A673 (cell line): ENCODE measurements at regions not wholly inside any gene's neighbourhood (a gene's known extent, or its start where the extent isn't known, plus 50 kb on each side); places are given as distances from the start of the nearest gene placed in this dataset.

ENCODE experiments used
- BruUV-seq: library from RNA; stranded (reverse); fragments of 400-500 nt; replicated peaks from 2 replicates; lab custom pipeline; 2021; lab: Mats Ljungman, UMichigan
- CTCF ChIA-PET: fragments of 300-600 bp; sonication (Branson Sonifier 250); formaldehyde crosslinking; loops from one replicate; lab custom pipeline; 2022; ENCODE audit warnings: antibody characterized with exemption; lab: Charles Lee
- POLR2A ChIA-PET: fragments of 300-600 bp; sonication (Branson Sonifier 250); formaldehyde crosslinking; loops from one replicate; lab custom pipeline; 2022; ENCODE audit warnings: antibody characterized with exemption; ENCODE audit not compliant: low non-redundant PET; lab: Charles Lee
- DNase-seq: peaks from one replicate; pipeline ENCODE4 v3.0.0-alpha.2; 2015; ENCODE audit warnings: low spot score
- H3K27ac ChIP-seq: fragments of 200-600 bp; sonication (generic); 2 replicates; pipeline ENCODE4 v1.5.1; 2016; ENCODE audit warnings: mixed run types, low read depth, mild to moderate bottlenecking, mixed read lengths, antibody characterized with exemption, low read length; ENCODE audit not compliant: poor library complexity, severe bottlenecking
- H3K27me3 ChIP-seq: fragments of 200-600 bp; sonication (generic); replicated peaks from 2 replicates; pipeline ENCODE4 v1.6.1; 2017; ENCODE audit warnings: mixed run types, low read depth, mild to moderate bottlenecking, mixed read lengths, antibody characterized with exemption, low read length; ENCODE audit not compliant: insufficient read depth, poor library complexity
- H3K36me3 ChIP-seq: fragments of 200-600 bp; sonication (generic); 2 replicates; pipeline ENCODE4 v1.6.1; 2016; ENCODE audit warnings: mixed run types, mild to moderate bottlenecking, mixed read lengths, antibody characterized with exemption, low read length; ENCODE audit not compliant: insufficient read depth, poor library complexity, severe bottlenecking
- H3K4me1 ChIP-seq: fragments of 200-600 bp; sonication (generic); 2 replicates; pipeline ENCODE4 v1.6.1; 2017; ENCODE audit warnings: mixed run types, mild to moderate bottlenecking, mixed read lengths, antibody characterized with exemption, low read length; ENCODE audit not compliant: insufficient read depth, poor library complexity, severe bottlenecking
- H3K4me3 ChIP-seq: fragments of 200-600 bp; sonication (generic); 2 replicates; pipeline ENCODE4 v1.5.1; 2016; ENCODE audit warnings: low read depth, mixed run types, mild to moderate bottlenecking, mixed read lengths, low read length; ENCODE audit not compliant: poor library complexity, severe bottlenecking
- H3K9me3 ChIP-seq: fragments of 200-600 bp; sonication (generic); 2 replicates; pipeline ENCODE4 v1.6.1; 2016; ENCODE audit warnings: mixed run types, low read depth, mild to moderate bottlenecking, mixed read lengths, antibody characterized with exemption, low read length; ENCODE audit not compliant: poor library complexity, severe bottlenecking
- CTCF ChIP-seq: fragments of 300-800, 200-600 bp; sonication (generic); conservative IDR thresholded peaks from 2 replicates; pipeline ENCODE4 v1.5.1; 2017; ENCODE audit warnings: low read depth, mild to moderate bottlenecking, antibody characterized with exemption, low read length, moderate library complexity, mixed read lengths
- EZH2 ChIP-seq: fragments of 200-600 bp; sonication (generic); IDR thresholded peaks from 2 replicates; pipeline ENCODE4 v1.6.1; 2017; ENCODE audit warnings: borderline replicate concordance, low read depth, mild to moderate bottlenecking, mixed read lengths, antibody characterized with exemption, low read length; ENCODE audit not compliant: poor library complexity, severe bottlenecking
- intact Hi-C: fragments of 100-400 bp; cut with micrococcal nuclease; formaldehyde crosslinking; loops from one replicate; pipeline ENCODE4 v1.10.0; 2022; ENCODE audit not compliant: unreplicated experiment

GRCh38 chr9:30506749-30507148 is 1877.7 kb upstream of the ACO1 start:
- intact Hi-C loops: no loop called here
- H3K9me3 ChIP-seq: no peaks in the 10 kb centered on the region
- no peaks in the 10 kb centered on the region for H3K36me3 ChIP-seq
- no peak for DNase-seq
- H3K27me3 ChIP-seq: no peaks in the 10 kb centered on the region
- no peaks in the 10 kb centered on the region for H3K4me1 ChIP-seq
- ChIA-PET CTCF (no interaction called here), POLR2A (no interaction called here)
- H3K27ac ChIP-seq: no peak overlapping the region
- no peak overlapping the region for H3K4me3 ChIP-seq
- TF ChIP-seq EZH2 (no peak), CTCF (no peak)
- no TSS peak for BruUV-seq

GRCh38 chr9:30507166-30507565 is 1877.3 kb upstream of the ACO1 start:
- BruUV-seq: no TSS peak
- ChIA-PET CTCF (no interaction called here), POLR2A (no interaction called here)
- Histone ChIP-seq H3K9me3 (no peaks in the 10 kb centered on the region), H3K4me1 (no peaks in the 10 kb centered on the region), H3K36me3 (no peaks in the 10 kb centered on the region), H3K27ac (no peak overlapping the region), H3K27me3 (no peaks in the 10 kb centered on the region), H3K4me3 (no peak overlapping the region)
- DNase-seq: no peak
- intact Hi-C loops: no loop called here
- TF ChIP-seq CTCF: no peak
- no peak for TF ChIP-seq EZH2

GRCh38 chr9:30511666-30512065 is 1872.8 kb upstream of the ACO1 start:
- Histone ChIP-seq H3K27me3 (no peaks in the 10 kb centered on the region), H3K4me3 (no peak overlapping the region), H3K4me1 (no peaks in the 10 kb centered on the region), H3K27ac (no peak overlapping the region), H3K9me3 (no peaks in the 10 kb centered on the region), H3K36me3 (no peaks in the 10 kb centered on the region)
- CTCF ChIA-PET: no interaction called here
- BruUV-seq: no TSS peak
- POLR2A ChIA-PET: no interaction called here
- TF ChIP-seq EZH2 (no peak), CTCF (no peak)
- no peak for DNase-seq
- intact Hi-C loops: no loop called here
